Caco-2 (cell line): ENCODE measurements at regions not wholly inside any gene's neighbourhood (a gene's known extent, or its start where the extent isn't known, plus 50 kb on each side); places are given as distances from the start of the nearest gene placed in this dataset.

Source experiments
- BruUV-seq: library from RNA; stranded (reverse); fragments of 400-500 nt; replicated peaks from 2 replicates; lab custom pipeline; 2021; lab: Mats Ljungman, UMichigan
- CTCF ChIA-PET: fragments of 300-600 bp; sonication (Branson Sonifier 250); formaldehyde crosslinking; loops from one replicate; lab custom pipeline; 2022; ENCODE audit warnings: antibody characterized with exemption; lab: Charles Lee
- POLR2A ChIA-PET: fragments of 300-600 bp; sonication (Branson Sonifier 250); formaldehyde crosslinking; loops from one replicate; lab custom pipeline; 2022; ENCODE audit warnings: antibody characterized with exemption; lab: Charles Lee
- DNase-seq, 2 experiments: peaks; one replicate each; pipeline versions ENCODE4 v3.0.0 to v3.0.0-alpha.2; 2020 to 2022
- H3K27me3 ChIP-seq: replicated peaks from 2 replicates; pipeline ENCODE4 v1.6.0; 2011; ENCODE audit warnings: low read length; ENCODE audit not compliant: control insufficient read depth, insufficient read depth
- H3K36me3 ChIP-seq: 2 replicates; pipeline ENCODE4 v1.5.1; 2011; ENCODE audit warnings: low read length; ENCODE audit not compliant: control insufficient read depth, insufficient read depth
- H3K4me1 ChIP-seq: fragments of 250-450 bp; sonication (Bioruptor Pico); 2 replicates; pipeline ENCODE4 v1.5.1; 2020; ENCODE audit warnings: mild to moderate bottlenecking
- H3K4me3 ChIP-seq: 2 replicates; pipeline ENCODE4 v1.5.1; 2011; ENCODE audit warnings: low read depth, mild to moderate bottlenecking, control low read depth, low read length
- H3K9me3 ChIP-seq: fragments of 250-450 bp; sonication (Bioruptor Pico); 2 replicates; pipeline ENCODE4 v1.5.1; 2020; ENCODE audit warnings: mild to moderate bottlenecking, moderate library complexity
- H3K27ac Mint-ChIP-seq: one replicate; pipeline ENCODE4 v1.8.0; 2022; ENCODE audit warnings: mixed read lengths; ENCODE audit not compliant: unreplicated experiment
- H3K27me3 Mint-ChIP-seq: one replicate; pipeline ENCODE4 v1.8.0; 2022; ENCODE audit warnings: mixed read lengths; ENCODE audit not compliant: insufficient read depth, unreplicated experiment
- H3K36me3 Mint-ChIP-seq: one replicate; pipeline ENCODE4 v1.8.0; 2022; ENCODE audit warnings: mild to moderate bottlenecking, mixed read lengths; ENCODE audit not compliant: insufficient read depth, unreplicated experiment
- H3K4me1 Mint-ChIP-seq: one replicate; pipeline ENCODE4 v1.8.0; 2022; ENCODE audit warnings: low read depth, mixed read lengths; ENCODE audit not compliant: unreplicated experiment
- H3K4me3 Mint-ChIP-seq: one replicate; pipeline ENCODE4 v1.8.0; 2022; ENCODE audit warnings: mild to moderate bottlenecking, moderate library complexity, mixed read lengths; ENCODE audit not compliant: unreplicated experiment
- H3K9me3 Mint-ChIP-seq: one replicate; pipeline ENCODE4 v1.8.0; 2022; ENCODE audit warnings: mixed read lengths; ENCODE audit not compliant: unreplicated experiment
- intact Hi-C: fragments of 100-400 bp; cut with micrococcal nuclease; formaldehyde crosslinking; loops from one replicate; pipeline ENCODE4 v1.10.0; 2022; ENCODE audit not compliant: unreplicated experiment
- TF ChIP-seq, protein P1 (sequence below), 2 experiments: fragments of 200-600 bp in 1 of 2; IDR thresholded peaks; 1 replicate in 1 of 2; 2 replicates in 1 of 2; pipeline versions ENCODE4 v1.5.1 to v1.8.0; 2011 to 2022; ENCODE audit warnings: antibody characterized with exemption in 1 of 2, control low read depth in 1 of 2, inconsistent platforms in 1 of 2, low read depth in 1 of 2, low read length in 1 of 2, mild to moderate bottlenecking in 1 of 2, moderate library complexity in 1 of 2; ENCODE audit not compliant: insufficient read depth in 1 of 2, severe bottlenecking in 1 of 2, unreplicated experiment in 1 of 2

DNA sequence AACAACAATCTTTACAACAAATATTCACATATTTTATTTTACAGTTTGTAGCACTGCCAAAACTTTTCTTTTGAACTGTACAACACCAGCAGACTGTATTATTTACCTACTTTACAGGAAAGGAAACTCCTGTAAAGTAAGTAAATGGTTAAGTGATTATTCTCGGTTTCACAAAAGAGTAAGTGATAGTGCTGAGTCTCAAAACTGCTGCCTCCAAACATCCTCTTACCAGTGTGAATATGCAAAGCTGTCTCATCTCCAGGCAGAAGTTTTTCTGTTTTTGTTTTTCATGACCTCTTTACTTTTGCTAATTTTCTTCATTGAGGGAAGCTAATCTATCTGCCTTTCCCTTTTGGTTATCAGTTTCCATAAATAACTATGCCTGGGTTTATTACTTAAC is 286.7 kb downstream of the SRGAP2C start:
- TF ChIP-seq, protein P1, sequence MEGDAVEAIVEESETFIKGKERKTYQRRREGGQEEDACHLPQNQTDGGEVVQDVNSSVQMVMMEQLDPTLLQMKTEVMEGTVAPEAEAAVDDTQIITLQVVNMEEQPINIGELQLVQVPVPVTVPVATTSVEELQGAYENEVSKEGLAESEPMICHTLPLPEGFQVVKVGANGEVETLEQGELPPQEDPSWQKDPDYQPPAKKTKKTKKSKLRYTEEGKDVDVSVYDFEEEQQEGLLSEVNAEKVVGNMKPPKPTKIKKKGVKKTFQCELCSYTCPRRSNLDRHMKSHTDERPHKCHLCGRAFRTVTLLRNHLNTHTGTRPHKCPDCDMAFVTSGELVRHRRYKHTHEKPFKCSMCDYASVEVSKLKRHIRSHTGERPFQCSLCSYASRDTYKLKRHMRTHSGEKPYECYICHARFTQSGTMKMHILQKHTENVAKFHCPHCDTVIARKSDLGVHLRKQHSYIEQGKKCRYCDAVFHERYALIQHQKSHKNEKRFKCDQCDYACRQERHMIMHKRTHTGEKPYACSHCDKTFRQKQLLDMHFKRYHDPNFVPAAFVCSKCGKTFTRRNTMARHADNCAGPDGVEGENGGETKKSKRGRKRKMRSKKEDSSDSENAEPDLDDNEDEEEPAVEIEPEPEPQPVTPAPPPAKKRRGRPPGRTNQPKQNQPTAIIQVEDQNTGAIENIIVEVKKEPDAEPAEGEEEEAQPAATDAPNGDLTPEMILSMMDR (IDR thresholded peaks at IDR 0.05; ENCODE audit: insufficient read depth in 1 of 2, low read depth in 1 of 2, low read length in 1 of 2, severe bottlenecking in 1 of 2, unreplicated experiment in 1 of 2) = no peak
- no peaks in the 10 kb centered on the region for H3K36me3 ChIP-seq
- no peak for DNase-seq
- Mint-ChIP-seq H3K36me3 (no peaks in the 10 kb centered on the region), H3K9me3 (no peaks in the 10 kb centered on the region), H3K27me3 (no peaks in the 10 kb centered on the region), H3K4me1 (no peaks in the 10 kb centered on the region), H3K4me3 (no peak overlapping the region), H3K27ac (no peak overlapping the region)
- intact Hi-C loops = no loop called here
- no TSS peak for BruUV-seq
- ChIA-PET CTCF (no interaction called here), POLR2A (no interaction called here)
- no peaks in the 10 kb centered on the region for H3K27me3 ChIP-seq
- no peaks in the 10 kb centered on the region for H3K9me3 ChIP-seq
- H3K4me3 ChIP-seq = no peak overlapping the region
- H3K4me1 ChIP-seq = no peaks in the 10 kb centered on the region

DNA sequence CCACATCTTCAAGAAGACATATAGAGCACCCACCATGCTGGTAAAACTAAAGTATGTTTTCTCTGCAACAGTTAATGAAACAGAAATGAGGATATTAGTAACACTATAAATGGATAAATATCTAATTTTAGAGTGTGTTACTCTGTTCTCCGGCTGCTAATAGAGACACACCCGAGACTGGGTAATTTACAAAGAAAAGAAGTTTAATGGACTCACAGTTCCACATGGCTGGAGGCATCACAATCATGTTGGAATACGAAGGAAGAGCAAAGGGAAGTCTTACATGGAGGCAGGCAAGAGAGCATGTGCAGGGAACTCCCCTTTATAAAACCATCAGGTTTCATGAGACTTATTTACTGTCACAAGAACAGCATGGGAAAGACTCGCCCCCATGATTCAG is 287.2 kb downstream of the SRGAP2C start:
- Histone ChIP-seq H3K4me3 (no peak overlapping the region), H3K9me3 (no peaks in the 10 kb centered on the region), H3K36me3 (no peaks in the 10 kb centered on the region), H3K4me1 (no peaks in the 10 kb centered on the region), H3K27me3 (no peaks in the 10 kb centered on the region)
- BruUV-seq = no TSS peak
- no peak for DNase-seq
- TF ChIP-seq, protein P1 (IDR thresholded peaks at IDR 0.05; ENCODE audit: insufficient read depth in 1 of 2, low read depth in 1 of 2, low read length in 1 of 2, severe bottlenecking in 1 of 2, unreplicated experiment in 1 of 2) = no peak
- ChIA-PET POLR2A (no interaction called here), CTCF (no interaction called here)
- Mint-ChIP-seq H3K36me3 (no peaks in the 10 kb centered on the region), H3K4me3 (no peak overlapping the region), H3K27ac (no peak overlapping the region), H3K4me1 (no peaks in the 10 kb centered on the region), H3K27me3 (no peaks in the 10 kb centered on the region), H3K9me3 (no peaks in the 10 kb centered on the region)
- intact Hi-C loops = no loop called here

DNA sequence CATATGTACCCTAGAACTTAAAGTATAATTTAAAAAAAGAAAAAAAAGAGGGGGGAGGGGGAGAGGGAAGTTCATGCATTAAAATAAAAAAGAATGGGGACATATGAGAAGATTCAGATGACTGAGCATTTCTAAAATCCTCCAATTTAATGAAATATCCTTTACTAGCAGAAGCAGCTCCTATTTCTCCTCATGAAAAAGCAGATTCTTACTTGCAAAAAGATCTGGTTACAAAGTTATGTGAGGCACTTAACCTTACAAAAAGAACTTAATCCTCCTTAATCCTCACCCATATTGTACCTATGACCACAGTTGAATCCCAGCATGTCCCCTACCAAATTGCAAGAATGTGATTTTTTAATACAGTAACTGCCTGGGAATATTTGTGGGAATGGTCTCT is 298.5 kb downstream of the SRGAP2C start:
- Histone ChIP-seq H3K36me3 (no peaks in the 10 kb centered on the region), H3K9me3 (no peaks in the 10 kb centered on the region), H3K4me1 (no peaks in the 10 kb centered on the region), H3K27me3 (no peaks in the 10 kb centered on the region), H3K4me3 (no peak overlapping the region)
- H3K4me1 Mint-ChIP-seq = no peaks in the 10 kb centered on the region
- no peak overlapping the region for H3K27ac Mint-ChIP-seq
- intact Hi-C loops = no loop called here
- no peak for DNase-seq
- BruUV-seq = no TSS peak
- H3K9me3 Mint-ChIP-seq = peaks cover 10% of the 10 kb centered on the region
- H3K36me3 Mint-ChIP-seq = no peaks in the 10 kb centered on the region
- no peaks in the 10 kb centered on the region for H3K27me3 Mint-ChIP-seq
- ChIA-PET POLR2A (no interaction called here), CTCF (no interaction called here)
- no peak overlapping the region for H3K4me3 Mint-ChIP-seq
- TF ChIP-seq, protein P1 (IDR thresholded peaks at IDR 0.05; ENCODE audit: insufficient read depth in 1 of 2, low read depth in 1 of 2, low read length in 1 of 2, severe bottlenecking in 1 of 2, unreplicated experiment in 1 of 2) = no peak
